ENCODE measurements at regions not wholly inside any gene's neighbourhood (a gene's known extent, or its start where the extent isn't known, plus 50 kb on each side); places are given as distances from the start of the nearest gene placed in this dataset.

DNA sequence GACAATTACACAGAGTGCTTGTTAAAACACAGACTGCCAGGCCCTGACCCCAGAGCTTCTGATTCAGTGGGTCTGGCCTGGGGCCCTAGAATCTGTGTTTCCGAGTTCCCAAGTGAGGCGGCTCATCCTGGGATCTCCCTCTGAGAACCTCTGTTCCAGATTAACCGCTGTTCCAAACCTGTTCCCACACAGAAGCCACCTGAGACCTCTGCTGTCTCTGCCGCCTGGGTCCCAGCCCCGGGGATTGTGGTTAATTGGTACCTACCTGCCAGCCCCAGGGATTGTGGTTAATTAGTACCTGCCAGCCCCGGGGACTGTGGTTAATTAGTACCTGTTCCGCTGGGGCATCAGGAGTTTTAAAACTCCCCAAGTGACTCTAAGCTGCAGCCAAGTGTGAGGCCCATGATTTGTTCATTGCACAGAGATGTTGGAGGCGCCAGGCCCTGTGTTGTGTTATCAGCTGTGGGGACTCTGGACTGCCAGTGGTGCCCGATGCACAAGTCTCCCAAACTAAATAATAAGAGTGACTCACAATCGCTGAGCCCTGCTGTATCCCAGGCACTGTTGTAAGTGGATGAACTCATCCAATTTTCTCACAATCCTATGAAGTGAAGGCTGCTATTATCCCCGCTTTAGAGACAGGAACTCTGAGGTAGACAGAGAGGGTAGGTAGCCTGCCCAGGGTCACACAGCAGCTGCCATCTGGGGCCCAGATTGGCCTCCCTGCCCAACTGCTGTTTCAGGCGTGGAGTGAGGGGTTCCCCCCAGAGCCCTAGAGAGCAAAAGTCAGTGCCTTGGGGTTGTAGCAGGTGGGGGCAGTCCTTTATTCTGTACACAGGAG, 219.7 kb downstream of the IRF8 start:
- TF ChIP-seq, protein P1, sequence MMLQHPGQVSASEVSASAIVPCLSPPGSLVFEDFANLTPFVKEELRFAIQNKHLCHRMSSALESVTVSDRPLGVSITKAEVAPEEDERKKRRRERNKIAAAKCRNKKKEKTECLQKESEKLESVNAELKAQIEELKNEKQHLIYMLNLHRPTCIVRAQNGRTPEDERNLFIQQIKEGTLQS (IDR thresholded peaks at IDR 0.05), result no peak
- TF ChIP-seq CEBPB (IDR thresholded peaks at IDR 0.05; ENCODE audit: low read depth) (no peak), EZH2phosphoT487 (IDR thresholded peaks at IDR 0.05; ENCODE audit: borderline replicate concordance) (no peak), EZH2 (IDR thresholded peaks at IDR 0.05) (no peak), SIN3A (IDR thresholded peaks at IDR 0.05; ENCODE audit: low read depth) (no peak)
